ENCODE measurements at regions not wholly inside any gene's neighbourhood (a gene's known extent, or its start where the extent isn't known, plus 50 kb on each side); places are given as distances from the start of the nearest gene placed in this dataset.

DNA sequence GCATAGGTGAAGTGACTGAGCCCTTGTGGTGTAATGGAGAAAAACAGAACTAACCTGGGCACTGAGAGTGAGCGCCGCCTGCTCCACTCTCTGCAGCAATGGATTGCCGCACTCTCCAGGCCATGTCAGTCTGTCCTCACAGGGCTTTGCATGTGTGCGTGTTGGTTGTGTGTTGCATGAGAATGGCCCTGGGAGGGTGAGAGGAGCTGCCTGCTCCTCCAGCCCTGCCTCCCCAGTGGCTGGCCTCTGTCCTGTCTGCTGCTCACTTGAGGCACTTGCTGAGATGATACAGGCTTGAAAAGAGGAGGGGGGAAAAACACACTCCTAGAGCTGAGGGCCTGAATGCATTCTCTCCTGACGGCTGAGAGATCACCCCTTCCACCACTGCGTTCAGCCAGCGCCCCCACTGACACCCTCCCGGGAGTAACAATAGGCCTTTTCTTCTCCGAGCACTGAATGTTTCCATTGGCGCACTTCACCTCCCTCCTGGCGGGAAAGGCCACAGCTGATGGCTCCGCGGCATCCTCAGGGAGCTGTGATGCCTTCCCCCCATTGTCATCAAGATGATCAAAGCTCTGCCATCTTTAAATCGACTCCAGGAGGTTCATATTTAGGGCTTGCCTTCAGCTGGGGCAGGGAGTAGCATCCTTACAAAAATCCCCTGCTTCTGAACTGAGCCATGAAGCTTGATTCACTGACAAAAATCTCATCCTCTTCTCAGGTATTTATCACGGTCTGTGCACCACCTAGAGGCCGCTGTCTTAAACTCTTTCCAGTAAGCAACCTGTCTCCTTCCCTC lies 49.9 kb upstream of the DAPL1 start:
- Mint-ChIP-seq H3K9me3 (ENCODE audit: low read depth) (no peaks in the 10 kb centered on the region), H3K27ac (no peak overlapping the region), H3K4me3 (no peak overlapping the region), H3K36me3 (ENCODE audit: low read depth) (no peaks in the 10 kb centered on the region), H3K27me3 (peaks cover 23% of the 10 kb centered on the region), H3K4me1 (no peaks in the 10 kb centered on the region)
- DNase-seq (peak; percentile 65), ATAC-seq (no peak)
- intact Hi-C loops (cut with DNase I, micrococcal nuclease) = loop anchor here (1.0 to 5.0 kb wide), 4 partner anchors 288 to 720 kb away; partner anchors contain the start of genes CCDC148 (in 1 of the 2) and PKP4 (in 1 of the 2)
- POLR2A ChIA-PET = no interaction called here
- CTCF ChIA-PET = interaction anchor here (0.6 to 4.3 kb wide), 16 partner anchors 9 to 727 kb away, joined by 3 to 29 read pairs (median 4); no protein-coding TSS in a partner anchor

All from activated CD4-positive, alpha-beta T cell treated with anti-CD3 and anti-CD28 coated beads for 36 hours (primary cell).